ENCODE measurements at regions not wholly inside any gene's neighbourhood (a gene's known extent, or its start where the extent isn't known, plus 50 kb on each side); places are given as distances from the start of the nearest gene placed in this dataset.

GRCh38 chr13:73549717-73550116 lies 490.9 kb downstream of the KLF5 start:
- TF ChIP-seq POLR2A (IDR thresholded peaks at IDR 0.05) (no peak), CTCF (IDR thresholded peaks at IDR 0.05) (no peak), EP300 (IDR thresholded peaks at IDR 0.05) (no peak)
